CD4-positive, alpha-beta memory T cell (primary cell): ENCODE measurements at regions not wholly inside any gene's neighbourhood (a gene's known extent, or its start where the extent isn't known, plus 50 kb on each side); places are given as distances from the start of the nearest gene placed in this dataset.
A peak's percentile ranks its signal among the peaks of the same experiment; 100 is the strongest.
"Not testable (repeated sequence)": the region's sequence is repeated elsewhere in the genome, so short reads cannot be mapped to it uniquely, and the experiment has no call there.

Experiments
- CTCF ChIA-PET: fragments of 350-600 bp; sonication (Branson Sonifier 250); formaldehyde crosslinking; loops from one replicate; lab custom pipeline; 2021; ENCODE audit warnings: inconsistent platforms; ENCODE audit not compliant: partially characterized antibody; lab: Charles Lee
- POLR2A ChIA-PET: fragments of 350-600 bp; sonication (Branson Sonifier 250); formaldehyde crosslinking; loops from one replicate; lab custom pipeline; 2021; ENCODE audit not compliant: partially characterized antibody; lab: Charles Lee
- DNase-seq, 5 donors: peaks; one replicate each; pipeline versions ENCODE4 v3.0.0 to v3.0.0-alpha.2; 2020 to 2022; ENCODE audit warnings: mixed read lengths in 1 of 5
- H3K27ac ChIP-seq: one replicate; pipeline ENCODE4 v1.7.0; 2013; ENCODE audit warnings: low read depth, low read length
- H3K27me3 ChIP-seq: 2 replicates; pipeline ENCODE4 v1.7.0; 2013; ENCODE audit warnings: mild to moderate bottlenecking, low read length, moderate library complexity; ENCODE audit not compliant: insufficient read depth
- H3K36me3 ChIP-seq: 2 replicates; pipeline ENCODE4 v1.7.0; 2013; ENCODE audit warnings: mild to moderate bottlenecking, low read length, moderate library complexity; ENCODE audit not compliant: insufficient read depth
- H3K4me1 ChIP-seq: 2 replicates; pipeline ENCODE4 v1.7.0; 2013; ENCODE audit warnings: mild to moderate bottlenecking, low read length, moderate library complexity; ENCODE audit not compliant: insufficient read depth
- H3K4me3 ChIP-seq, 2 donors: one replicate each; pipeline ENCODE4 v1.7.0; 2013; ENCODE audit warnings: low read length in 2 of 2, mild to moderate bottlenecking in 1 of 2
- H3K9me3 ChIP-seq, 2 donors: one replicate each; pipeline ENCODE4 v1.7.0; 2013; ENCODE audit warnings: low read length in 2 of 2, control low read depth in 1 of 2; ENCODE audit not compliant: control insufficient read depth in 1 of 2
- H3K27ac Mint-ChIP-seq, 7 donors: one replicate each; pipeline ENCODE4 v1.8.0; 2020 to 2021; ENCODE audit warnings: mixed read lengths in 7 of 7, mild to moderate bottlenecking in 6 of 7, inconsistent platforms in 3 of 7, moderate library complexity in 3 of 7
- H3K27me3 Mint-ChIP-seq, 2 donors: one replicate each; pipeline ENCODE4 v1.8.0; 2020 to 2021; ENCODE audit warnings: mixed read lengths in 2 of 2
- H3K36me3 Mint-ChIP-seq, 2 donors: one replicate each; pipeline ENCODE4 v1.8.0; 2020 to 2021; ENCODE audit warnings: mixed read lengths in 2 of 2, inconsistent platforms in 1 of 2, mild to moderate bottlenecking in 1 of 2
- H3K4me1 Mint-ChIP-seq, 4 donors: one replicate each; pipeline ENCODE4 v1.8.0; 2020 to 2021; ENCODE audit warnings: mixed read lengths in 4 of 4, mild to moderate bottlenecking in 1 of 4
- H3K4me3 Mint-ChIP-seq, 8 donors: one replicate each; pipeline ENCODE4 v1.8.0; 2020 to 2021; ENCODE audit warnings: mixed read lengths in 8 of 8, mild to moderate bottlenecking in 7 of 8, moderate library complexity in 6 of 8, inconsistent platforms in 3 of 8
- H3K9me3 Mint-ChIP-seq, 8 donors: one replicate each; pipeline ENCODE4 v1.8.0; 2020 to 2021; ENCODE audit warnings: mixed read lengths in 8 of 8, mild to moderate bottlenecking in 5 of 8, inconsistent platforms in 3 of 8, moderate library complexity in 1 of 8
- intact Hi-C: fragments of 100-400 bp; cut with micrococcal nuclease; formaldehyde crosslinking; loops from one replicate; pipeline ENCODE4 v1.15.1; 2023

DNA sequence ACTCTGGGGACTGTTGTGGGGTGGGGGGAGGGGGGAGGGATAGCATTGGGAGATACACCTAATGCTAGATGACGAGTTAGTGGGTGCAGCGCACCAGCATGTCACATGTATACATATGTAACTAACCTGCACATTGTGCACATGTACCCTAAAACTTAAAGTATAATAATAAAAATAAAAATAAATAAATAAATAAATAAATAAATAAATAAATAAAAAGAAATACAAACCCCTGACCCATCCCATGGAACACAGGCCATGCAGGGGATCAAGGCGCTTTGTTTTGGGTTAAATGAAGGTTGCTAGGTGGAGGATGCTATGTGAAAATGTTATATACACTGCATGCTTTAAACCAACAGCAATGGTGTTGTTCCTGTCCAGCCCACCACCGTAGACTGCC, 184.7 kb downstream of the C6orf118 start:
- CTCF ChIA-PET, POLR2A ChIA-PET: not testable (repeated sequence)

DNA sequence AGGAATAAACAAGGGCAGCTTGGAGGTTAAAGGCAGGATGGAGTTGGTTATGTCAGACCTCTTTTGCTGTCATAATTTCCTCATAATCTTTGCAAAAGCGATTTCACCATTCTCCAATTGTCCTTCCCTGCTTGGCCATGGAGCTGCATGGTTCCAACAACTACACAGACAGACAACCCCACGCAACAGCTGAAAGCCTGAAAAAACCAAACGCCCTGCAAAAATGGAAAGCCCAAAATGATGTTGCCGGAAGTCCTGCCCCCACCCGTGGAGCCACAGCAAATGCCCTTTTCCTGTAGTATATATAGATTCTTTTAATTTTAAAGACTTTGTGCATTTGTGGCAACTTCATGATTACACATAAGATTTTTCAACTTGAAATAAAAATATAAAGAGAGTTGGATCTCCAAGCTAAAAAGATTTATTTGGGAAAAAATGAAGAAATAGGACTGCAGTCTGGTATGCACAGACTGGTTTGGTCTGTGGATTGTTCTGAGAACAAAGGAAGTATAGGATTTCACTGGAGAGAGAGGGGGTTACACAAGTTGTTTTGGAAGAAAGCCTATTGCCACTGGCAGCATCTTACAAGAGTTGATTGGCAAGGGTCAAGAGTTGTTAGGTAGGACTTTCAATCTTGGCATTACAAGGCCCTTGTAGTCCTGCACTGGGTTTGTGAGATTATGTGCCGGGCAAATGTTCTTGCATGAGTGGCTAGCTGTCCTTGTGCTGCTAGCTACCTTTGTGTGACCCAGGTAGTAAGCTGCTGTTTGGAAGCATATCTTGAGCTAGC, 190.0 kb downstream of the C6orf118 start:
- Histone ChIP-seq H3K27ac (no peak overlapping the region), H3K4me1 (no peaks in the 10 kb centered on the region), H3K27me3 (no peaks in the 10 kb centered on the region), H3K4me3 (no peak overlapping the region), H3K36me3 (no peaks in the 10 kb centered on the region), H3K9me3 (no peaks in the 10 kb centered on the region)
- POLR2A ChIA-PET: no interaction called here
- H3K9me3 Mint-ChIP-seq: peaks cover 3 to 20% (median 9%) of the 10 kb centered on the region in 8 donors
- H3K4me1 Mint-ChIP-seq: no peaks in the 10 kb centered on the region
- H3K36me3 Mint-ChIP-seq: no peaks in the 10 kb centered on the region
- H3K27me3 Mint-ChIP-seq: no peaks in the 10 kb centered on the region
- no peak overlapping the region for H3K4me3 Mint-ChIP-seq
- no peak for DNase-seq
- intact Hi-C loops: no loop called here
- H3K27ac Mint-ChIP-seq: no peak overlapping the region
- CTCF ChIA-PET: no interaction called here

More for the DNA sequence above, 184.7 kb downstream of the C6orf118 start:
- H3K27ac ChIP-seq, DNase-seq, H3K27ac Mint-ChIP-seq, H3K4me3 ChIP-seq, H3K4me1 Mint-ChIP-seq, H3K27me3 Mint-ChIP-seq, H3K4me3 Mint-ChIP-seq, H3K36me3 ChIP-seq, H3K4me1 ChIP-seq, H3K36me3 Mint-ChIP-seq, intact Hi-C loops, H3K27me3 ChIP-seq, H3K9me3 ChIP-seq: not testable (repeated sequence)
- peaks cover 0 to 15% (median 6%) of the 10 kb centered on the region in 8 donors for H3K9me3 Mint-ChIP-seq

DNA sequence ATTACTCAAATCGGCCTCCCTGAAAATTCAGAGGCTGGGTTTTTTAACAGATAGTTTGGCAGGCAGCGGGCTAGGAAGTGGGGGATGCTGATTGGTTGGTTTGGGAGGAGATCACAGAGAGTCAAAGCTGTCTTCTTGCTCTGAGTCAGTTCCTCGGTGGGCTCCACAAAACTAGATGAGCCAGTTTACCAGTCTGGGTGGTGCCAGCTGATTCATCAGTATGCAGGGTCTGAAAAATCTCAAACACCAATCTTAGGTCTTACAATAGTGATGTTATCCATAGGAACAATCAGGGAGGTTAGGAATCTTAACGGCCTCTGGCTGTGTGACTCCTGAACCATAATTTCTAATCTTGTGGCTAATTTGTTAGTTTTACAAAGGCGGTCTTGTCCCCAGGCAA, 190.7 kb downstream of the C6orf118 start:
- POLR2A ChIA-PET: no interaction called here

DNA sequence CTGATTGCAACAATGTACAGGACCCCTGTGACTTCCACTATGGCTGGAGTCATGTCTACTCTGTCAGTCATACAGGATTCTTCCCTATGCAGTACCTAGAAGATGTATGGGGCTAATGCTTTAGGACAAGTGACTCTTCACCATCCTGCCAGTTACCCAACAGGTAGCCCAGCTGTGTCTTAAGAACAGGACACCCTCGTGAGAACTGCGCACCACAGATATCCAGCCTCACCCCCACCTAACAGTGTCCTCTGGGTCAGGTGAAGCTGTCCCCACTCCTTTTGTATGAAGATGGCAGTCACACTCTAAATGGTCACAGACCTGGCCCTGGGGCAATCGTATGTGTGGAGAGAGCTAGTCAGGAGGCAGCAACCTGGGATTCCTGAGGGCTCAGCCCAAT, 191.6 kb downstream of the C6orf118 start:
- H3K4me3 Mint-ChIP-seq: no peak overlapping the region
- CTCF ChIA-PET: no interaction called here

More for the DNA sequence above, 190.7 kb downstream of the C6orf118 start:
- Mint-ChIP-seq H3K27me3 (no peaks in the 10 kb centered on the region), H3K4me3 (no peak overlapping the region), H3K9me3 (peaks cover 3 to 24% (median 13%) of the 10 kb centered on the region in 8 donors), H3K4me1 (no peaks in the 10 kb centered on the region), H3K27ac (no peak overlapping the region), H3K36me3 (no peaks in the 10 kb centered on the region)
- Histone ChIP-seq H3K9me3 (peaks cover 0 to 4% of the 10 kb centered on the region in 2 donors), H3K36me3 (no peaks in the 10 kb centered on the region), H3K27ac (no peak overlapping the region), H3K27me3 (no peaks in the 10 kb centered on the region), H3K4me3 (no peak overlapping the region), H3K4me1 (no peaks in the 10 kb centered on the region)
- no peak for DNase-seq
- intact Hi-C loops: no loop called here
- CTCF ChIA-PET: no interaction called here

DNA sequence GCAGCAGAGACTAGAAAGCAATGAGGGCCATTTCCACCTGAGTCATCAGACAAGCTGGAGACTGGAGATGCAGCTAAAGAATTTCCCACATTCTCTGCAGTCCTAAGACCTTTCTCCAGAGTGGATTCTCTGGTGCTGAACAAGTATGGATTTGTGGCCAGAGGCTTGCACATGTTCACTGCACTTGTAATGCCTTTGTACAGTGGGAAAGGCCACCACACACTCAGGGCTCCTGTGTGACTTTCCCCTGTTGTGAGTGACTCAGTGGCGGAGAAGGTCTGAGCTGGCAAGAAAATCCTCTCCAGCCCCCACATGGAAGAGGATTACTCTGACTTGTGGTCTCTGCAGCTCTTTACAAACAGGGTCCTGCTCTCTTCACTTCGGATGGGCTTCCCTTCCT, 192.3 kb downstream of the C6orf118 start:
- Histone ChIP-seq H3K4me1 (no peaks in the 10 kb centered on the region), H3K27me3 (no peaks in the 10 kb centered on the region), H3K9me3 (peaks cover 0 to 4% of the 10 kb centered on the region in 2 donors), H3K27ac (no peak overlapping the region), H3K36me3 (no peaks in the 10 kb centered on the region), H3K4me3 (no peak overlapping the region)
- Mint-ChIP-seq H3K4me1 (no peaks in the 10 kb centered on the region), H3K9me3 (peaks cover 5 to 31% (median 10%) of the 10 kb centered on the region in 8 donors), H3K36me3 (no peaks in the 10 kb centered on the region), H3K4me3 (peak overlapping the region in 1 of 8 donors; percentile 54), H3K27me3 (no peaks in the 10 kb centered on the region), H3K27ac (no peak overlapping the region)
- ChIA-PET CTCF (no interaction called here), POLR2A (no interaction called here)
- intact Hi-C loops: no loop called here
- no peak for DNase-seq

More for the DNA sequence above, 191.6 kb downstream of the C6orf118 start:
- Mint-ChIP-seq H3K27ac (no peak overlapping the region), H3K27me3 (no peaks in the 10 kb centered on the region), H3K9me3 (peaks cover 5 to 24% (median 12%) of the 10 kb centered on the region in 8 donors), H3K4me1 (no peaks in the 10 kb centered on the region), H3K36me3 (no peaks in the 10 kb centered on the region)
- Histone ChIP-seq H3K27me3 (no peaks in the 10 kb centered on the region), H3K36me3 (no peaks in the 10 kb centered on the region), H3K27ac (no peak overlapping the region), H3K4me3 (no peak overlapping the region), H3K9me3 (peaks cover 0 to 4% of the 10 kb centered on the region in 2 donors), H3K4me1 (no peaks in the 10 kb centered on the region)
- POLR2A ChIA-PET: no interaction called here
- intact Hi-C loops: no loop called here
- no peak for DNase-seq

DNA sequence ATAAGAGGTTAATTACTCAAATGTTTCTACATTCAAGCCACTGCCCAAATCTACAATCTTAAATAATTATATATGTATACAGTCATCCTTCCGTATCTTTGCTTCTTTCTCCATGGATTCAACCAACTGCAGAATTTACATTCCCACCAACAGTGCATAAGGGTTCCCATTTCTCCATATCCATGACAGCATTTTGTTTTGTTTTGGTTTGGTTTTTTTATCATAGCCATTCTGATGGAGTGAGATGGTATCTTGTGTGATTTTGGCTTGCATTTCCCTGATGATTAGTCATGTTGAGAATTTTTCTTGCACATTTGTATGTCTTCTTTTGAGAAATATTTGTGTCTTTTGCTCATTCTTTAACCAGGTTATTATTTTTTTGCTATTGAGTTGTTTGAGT, 198.5 kb downstream of the C6orf118 start:
- H3K9me3 ChIP-seq: peaks cover 0 to 7% of the 10 kb centered on the region in 2 donors
- H3K4me3 ChIP-seq: no peak overlapping the region
- no peak overlapping the region for H3K27ac ChIP-seq
- Mint-ChIP-seq H3K9me3 (peaks cover 0 to 39% (median 9%) of the 10 kb centered on the region in 8 donors), H3K36me3 (no peaks in the 10 kb centered on the region), H3K27ac (no peak overlapping the region), H3K27me3 (no peaks in the 10 kb centered on the region), H3K4me1 (no peaks in the 10 kb centered on the region), H3K4me3 (no peak overlapping the region)
- no peaks in the 10 kb centered on the region for H3K36me3 ChIP-seq
- intact Hi-C loops: no loop called here
- H3K4me1 ChIP-seq: no peaks in the 10 kb centered on the region
- DNase-seq: no peak
- CTCF ChIA-PET: no interaction called here
- no peaks in the 10 kb centered on the region for H3K27me3 ChIP-seq
- POLR2A ChIA-PET: no interaction called here

DNA sequence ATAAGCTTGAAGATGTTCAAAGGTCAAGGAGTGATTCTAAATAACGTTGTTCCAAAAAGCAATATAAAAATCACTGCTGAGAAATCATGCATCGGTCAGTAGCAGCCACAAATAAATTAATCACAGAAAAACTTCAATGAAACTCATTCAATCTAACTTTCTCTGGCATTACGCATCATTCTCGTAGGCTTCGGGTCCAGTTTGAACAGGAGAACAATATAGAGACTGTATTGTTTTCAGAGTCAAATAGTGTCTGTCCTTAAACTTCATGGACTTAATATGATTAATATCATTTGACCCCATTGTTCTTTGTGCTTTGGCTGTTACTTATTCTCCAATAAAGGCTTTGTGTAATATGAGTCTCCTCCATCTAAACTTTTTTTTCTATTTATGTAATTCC, 200.4 kb downstream of the C6orf118 start:
- Mint-ChIP-seq H3K9me3 (peaks cover 0 to 24% (median 3%) of the 10 kb centered on the region in 8 donors), H3K27me3 (no peaks in the 10 kb centered on the region), H3K4me3 (no peak overlapping the region), H3K27ac (no peak overlapping the region), H3K4me1 (no peaks in the 10 kb centered on the region), H3K36me3 (no peaks in the 10 kb centered on the region)
- H3K36me3 ChIP-seq: no peaks in the 10 kb centered on the region
- no peaks in the 10 kb centered on the region for H3K27me3 ChIP-seq
- DNase-seq: no peak
- intact Hi-C loops: no loop called here
- ChIA-PET POLR2A (no interaction called here), CTCF (no interaction called here)
- H3K4me3 ChIP-seq: no peak overlapping the region
- peaks cover 0 to 3% of the 10 kb centered on the region in 2 donors for H3K9me3 ChIP-seq
- H3K4me1 ChIP-seq: no peaks in the 10 kb centered on the region
- no peak overlapping the region for H3K27ac ChIP-seq
